SH-SY5Y (cell line): ENCODE measurements at regions not wholly inside any gene's neighbourhood (a gene's known extent, or its start where the extent isn't known, plus 50 kb on each side); places are given as distances from the start of the nearest gene placed in this dataset.

Experiments
- GATA2 ChIP-seq: IDR thresholded peaks from 2 replicates; pipeline ENCODE4 v1.6.1; 2011; ENCODE audit warnings: mild to moderate bottlenecking, low read depth, low read length
- GATA3 ChIP-seq: IDR thresholded peaks from 2 replicates; pipeline ENCODE4 v1.6.1; 2011; ENCODE audit warnings: low read depth, mild to moderate bottlenecking, low read length, moderate library complexity

DNA sequence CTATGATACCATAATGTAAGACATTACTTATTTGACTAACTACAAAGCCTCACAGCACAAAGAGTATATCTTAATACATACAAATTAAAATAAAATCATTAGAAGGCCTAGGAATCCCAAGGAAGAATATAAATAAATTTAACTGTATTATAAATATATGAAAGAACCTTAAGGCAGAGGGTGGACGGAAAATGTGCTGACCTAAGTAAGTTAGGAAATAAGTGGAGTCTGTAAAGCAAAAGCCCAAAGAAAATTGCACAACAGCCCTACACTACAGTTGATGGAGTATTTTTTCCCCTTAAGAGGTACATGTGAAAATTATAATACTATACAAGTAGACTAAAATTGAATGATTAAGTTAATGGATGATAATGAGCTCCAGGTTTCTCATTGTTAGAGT is 710.1 kb downstream of the NR4A2 start:
- TF ChIP-seq GATA2 (no peak), GATA3 (no peak)
